HepG2 (cell line): ENCODE measurements at regions not wholly inside any gene's neighbourhood (a gene's known extent, or its start where the extent isn't known, plus 50 kb on each side); places are given as distances from the start of the nearest gene placed in this dataset.

ENCODE experiments used
- ATAC-seq: fragments of 200-7000 bp; cut with Tn5 transposase; 3 replicates; pipeline ENCODE4 v1.9.1; 2020; ENCODE audit warnings: mild to moderate bottlenecking, moderate library complexity
- BruUV-seq: library from RNA; stranded (reverse); fragments of 400-500 nt; replicated peaks from 2 replicates; lab custom pipeline; 2021; lab: Mats Ljungman, UMichigan
- CTCF ChIA-PET: fragments of 300-600 bp; formaldehyde crosslinking; extraction: SDS; loops from one replicate; lab custom pipeline; 2021; ENCODE audit warnings: low total read pairs, inconsistent platforms, low intra/inter-chr PET ratio; lab: Yijun Ruan, JAX
- POLR2A ChIA-PET: fragments of 350-600 bp; sonication (Branson Sonifier 250); formaldehyde crosslinking; loops from one replicate; lab custom pipeline; 2020; ENCODE audit warnings: antibody characterized with exemption, inconsistent platforms; lab: Yijun Ruan, JAX
- DNase-seq: peaks from one replicate; pipeline ENCODE4 v3.0.0-alpha.2; 2015; ENCODE audit warnings: low spot score
- FAIRE-seq: peaks from 3 replicates; lab custom pipeline; 2011; peaks lifted over from hg19 to GRCh38; lab: Jason Lieb, UNC
- H2AFZ ChIP-seq: one replicate; pipeline ENCODE4 v1.6.1; 2011; ENCODE audit warnings: low read length, inconsistent platforms
- H3K27ac ChIP-seq: fragments of 300-600 bp; 3 replicates; pipeline ENCODE4 v1.8.0; 2011; ENCODE audit warnings: mixed run types, mild to moderate bottlenecking, mixed read lengths, low read length, inconsistent platforms; ENCODE audit not compliant: insufficient read depth; ENCODE audit errors: extremely low read length
- H3K27me3 ChIP-seq, 2 experiments: fragments of 200-600 bp in 1 of 2; 2 replicates in 1 of 2; 3 replicates in 1 of 2; pipeline versions ENCODE4 v1.6.0 to v1.8.0; 2011; ENCODE audit warnings: low read length in 2 of 2, mild to moderate bottlenecking in 2 of 2, moderate library complexity in 2 of 2, inconsistent platforms in 1 of 2; ENCODE audit not compliant: insufficient read depth in 2 of 2, control insufficient read depth in 1 of 2
- H3K36me3 ChIP-seq, 2 experiments: fragments of 200-600 bp in 1 of 2; replicated peaks in 1 of 2; 2 replicates in 1 of 2; 3 replicates in 1 of 2; pipeline versions ENCODE4 v1.5.1 to v1.8.0; 2011; ENCODE audit warnings: low read length in 2 of 2, inconsistent platforms in 1 of 2; ENCODE audit not compliant: insufficient read depth in 2 of 2, control insufficient read depth in 1 of 2
- H3K4me1 ChIP-seq: 2 replicates; pipeline ENCODE4 v1.5.1; 2012; ENCODE audit warnings: low read length, inconsistent platforms; ENCODE audit not compliant: insufficient read depth
- H3K4me2 ChIP-seq: 2 replicates; pipeline ENCODE4 v1.6.0; 2011; ENCODE audit warnings: low read depth, low read length, inconsistent platforms
- H3K4me3 ChIP-seq, 3 experiments: fragments of 200-600 bp in 1 of 3; sonication (generic), shearing (Covaris generic) in 1 of 3; replicated peaks in 1 of 3; 2 replicates each; pipeline ENCODE4 v1.5.1; 2011 to 2016; ENCODE audit warnings: low read length in 3 of 3, inconsistent platforms in 2 of 3, low read depth in 2 of 3, mild to moderate bottlenecking in 2 of 3, control low read depth in 1 of 3, mixed read lengths in 1 of 3; ENCODE audit not compliant: insufficient read depth in 1 of 3
- H3K79me2 ChIP-seq: one replicate; pipeline ENCODE4 v1.6.1; 2011; ENCODE audit warnings: low read length, inconsistent platforms; ENCODE audit not compliant: insufficient read depth
- H3K9ac ChIP-seq: 2 replicates; pipeline ENCODE4 v1.6.0; 2011; ENCODE audit warnings: mild to moderate bottlenecking, low read depth, low read length, inconsistent platforms; ENCODE audit not compliant: insufficient read depth
- H3K9me3 ChIP-seq: 2 replicates; pipeline ENCODE4 v1.5.1; 2012; ENCODE audit warnings: mild to moderate bottlenecking, low read length
- H4K20me1 ChIP-seq: 2 replicates; pipeline ENCODE4 v1.6.0; 2011; ENCODE audit warnings: inconsistent platforms, mild to moderate bottlenecking, low read length, moderate library complexity; ENCODE audit not compliant: insufficient read depth
- CHD2 ChIP-seq: IDR thresholded peaks from 2 replicates; pipeline ENCODE4 v1.6.1; 2011; ENCODE audit warnings: low read depth, low read length, improper control_type of control experiment
- HNRNPK ChIP-seq: fragments of 200-400 bp; formaldehyde crosslinking; IDR thresholded peaks from 2 replicates; pipeline ENCODE4 v1.6.1; 2018; ENCODE audit warnings: low read length, low read depth, moderate library complexity, mild to moderate bottlenecking; ENCODE audit not compliant: poor library complexity, severe bottlenecking
- MNT ChIP-seq: fragments of 450-650 bp; IDR thresholded peaks from 2 replicates; pipeline ENCODE4 v1.6.1; 2016
- REPIN1 ChIP-seq: sonication (generic); formaldehyde crosslinking; IDR thresholded peaks from 2 replicates; pipeline ENCODE4 v1.8.0; 2022; ENCODE audit warnings: missing genetic modification reagents, low read depth, mild to moderate bottlenecking, borderline replicate concordance
- RERE ChIP-seq: IDR thresholded peaks from 2 replicates; pipeline ENCODE4 v1.6.1; 2016; ENCODE audit warnings: low read depth, missing genetic modification reagents, missing compliant biosample characterization
- TBP ChIP-seq: sonication (generic); formaldehyde crosslinking; IDR thresholded peaks from 2 replicates; pipeline ENCODE4 v1.5.0; 2020; ENCODE audit warnings: missing genetic modification reagents
- THRA ChIP-seq: sonication (generic); formaldehyde crosslinking; IDR thresholded peaks from 2 replicates; pipeline ENCODE4 v1.4.0; 2020; ENCODE audit warnings: missing genetic modification reagents, borderline replicate concordance
- ZIK1 ChIP-seq: sonication (generic); formaldehyde crosslinking; IDR thresholded peaks from 2 replicates; pipeline ENCODE4 v1.5.0; 2020; ENCODE audit warnings: mild to moderate bottlenecking, low read depth, missing genetic modification reagents, borderline replicate concordance
- ZNF354B ChIP-seq: sonication (generic); formaldehyde crosslinking; IDR thresholded peaks from 2 replicates; pipeline ENCODE4 v1.8.0; 2022; ENCODE audit warnings: mild to moderate bottlenecking, missing genetic modification reagents
- ZNF513 ChIP-seq: sonication (generic); formaldehyde crosslinking; conservative IDR thresholded peaks from 2 replicates; pipeline ENCODE4 v1.5.0; 2020; ENCODE audit warnings: missing genetic modification reagents
- WGBS: methylation state at CpG from one replicate; pipeline ENCODE4 v1.1.6; 2017; ENCODE audit warnings: low lambda C conversion rate; 5-methylcytosine and 5-hydroxymethylcytosine counted together
- in situ Hi-C: cut with HindIII; loops from 2 replicates; pipeline ENCODE4 v1.10.0; 2017; ENCODE audit warnings: low pct_unique_long_range_greater_than_20kb; ENCODE audit not compliant: extremely low pct_ligation_motif_present
- intact Hi-C: fragments of 100-400 bp; cut with micrococcal nuclease; formaldehyde crosslinking; loops from one replicate; pipeline ENCODE4 v1.10.0; 2022; ENCODE audit not compliant: unreplicated experiment

GRCh38 chr15:100718075-100718980 lies 115.9 kb downstream of the ASB7 start (continued):
- no peak for TF ChIP-seq HNRNPK
- TF ChIP-seq CHD2: no peak

- Histone ChIP-seq H3K79me2 (no peaks in the 10 kb centered on the region), H2AFZ (no peak overlapping the region)
- in situ Hi-C loops: no loop called here
- ATAC-seq: no peak
- TF ChIP-seq RERE (CRISPR knock-in tag) (no peak), ZIK1 (CRISPR knock-in tag) (no peak), REPIN1 (CRISPR knock-in tag) (no peak), ZNF354B (CRISPR knock-in tag) (no peak), TBP (CRISPR knock-in tag) (no peak), MNT (no peak), ZNF513 (CRISPR knock-in tag) (no peak), THRA (CRISPR knock-in tag) (no peak)
- TF ChIP-seq, all 625 proteins: peak for 0
- intact Hi-C loops: no loop called here
- Histone ChIP-seq H3K27me3 (peaks cover 0 to 22% of the 10 kb centered on the region in 2 experiments; a peak in 4 of 5 replicates), H3K9me3 (no peaks in the 10 kb centered on the region), H3K4me3 (no peak overlapping the region), H4K20me1 (peaks cover 9% of the 10 kb centered on the region; the same call in 1 of the 2 replicates), H3K36me3 (no peaks in the 10 kb centered on the region), H3K9ac (no peak overlapping the region), H3K27ac (no peak overlapping the region), H3K4me1 (peaks cover 44% of the 10 kb centered on the region), H3K4me2 (no peak overlapping the region)
- FAIRE-seq (no peak), DNase-seq (no peak)
- BruUV-seq: no TSS peak
- WGBS: 93% methylated on average over 9 of the region's 9 CpGs
- ChIA-PET CTCF (no interaction called here), POLR2A (no interaction called here)
These were observed 118.1 kb downstream of the ASB7 start for GRCh38 chr15:100720406-100720967.
